ENCODE measurements at regions not wholly inside any gene's neighbourhood (a gene's known extent, or its start where the extent isn't known, plus 50 kb on each side); places are given as distances from the start of the nearest gene placed in this dataset.

GRCh38 chr20:24756292-24757025 is 192.6 kb upstream of the CST7 start:
- H3K4ac ChIP-seq (ENCODE audit: low read depth, low read length), result no peak overlapping the region
- in situ Hi-C loops (cut with MboI; ENCODE audit: low sequenced_read_pairs), result no loop called here
- no peak overlapping the region for H2AFZ ChIP-seq (replicated peaks; ENCODE audit: low read length, poor library complexity)
- DNase-seq (no peak), ATAC-seq (ENCODE audit: low read depth) (no peak)
- no peak overlapping the region for H2BK20ac ChIP-seq (ENCODE audit: low read depth, low read length)
- ChIA-PET POLR2A (ENCODE audit: unreplicated experiment) (no interaction called here), CTCF (no interaction called here)
- 0 out of 2 replicates have a peak, but pooled peaks cover 2% of the 10 kb centered on the region for H3K9me3 ChIP-seq (ENCODE audit: control insufficient read depth, insufficient read depth, low read length)
- H4K8ac ChIP-seq (ENCODE audit: low read depth in 2 of 2, low read length in 2 of 2), result no peak overlapping the region
- intact Hi-C loops (cut with micrococcal nuclease), result no loop called here
- H3K4me3 ChIP-seq (ENCODE audit: insufficient read depth, low read depth, low read length), result no peak overlapping the region
- H2BK15ac ChIP-seq (ENCODE audit: low read depth, low read length), result no peak overlapping the region
- H3K4me1 ChIP-seq (ENCODE audit: control insufficient read depth, insufficient read depth, low read length), result no peaks in the 10 kb centered on the region
- no peak overlapping the region for H4K5ac ChIP-seq (ENCODE audit: low read depth, low read length)
- no TSS peak for BruUV-seq (replicated peaks)
- no peak overlapping the region for H2AK5ac ChIP-seq (ENCODE audit: low read depth, low read length)
- H3K36me3 ChIP-seq (ENCODE audit: control insufficient read depth, insufficient read depth, low read length), result no peaks in the 10 kb centered on the region
- dilution Hi-C loops (cut with HindIII; ENCODE audit: low sequenced_read_pairs, unreplicated experiment), result no loop called here
- H2BK5ac ChIP-seq (ENCODE audit: low read depth, low read length, poor library complexity, severe bottlenecking), result no peak overlapping the region
- H2AK9ac ChIP-seq (replicated peaks; ENCODE audit: low read depth, low read length, poor library complexity), result no peak overlapping the region
- no peak overlapping the region for H3K56ac ChIP-seq (ENCODE audit: extremely low read depth, insufficient read depth, low read length)
- H3K18ac ChIP-seq (ENCODE audit: low read depth, low read length), result no peak overlapping the region
- WGBS, 2 experiments (ENCODE audit: extremely low coverage in 2 of 2, insufficient read length in 1 of 2), result no CpG with 5 or more reads among the region's 12 CpGs
- H3K79me1 ChIP-seq (ENCODE audit: low read depth in 1 of 2, low read length in 2 of 2), result no peaks in the 10 kb centered on the region
- no peak for TF ChIP-seq CHD1 (IDR thresholded peaks at IDR 0.05; ENCODE audit: low read depth, low read length)
- TF ChIP-seq ELK1 (IDR thresholded peaks at IDR 0.05; ENCODE audit: borderline replicate concordance, low read depth, low read length), result no peak
- no peak for TF ChIP-seq BHLHE40 (IDR thresholded peaks at IDR 0.05; ENCODE audit: low read depth, low read length)
- TF ChIP-seq POLR2A (IDR thresholded peaks at IDR 0.05; ENCODE audit: low read depth, low read length), result no peak
- no peak for TF ChIP-seq SMC3 (IDR thresholded peaks at IDR 0.05; ENCODE audit: low read depth, low read length)
- no peak for TF ChIP-seq MAZ (IDR thresholded peaks at IDR 0.05; ENCODE audit: borderline replicate concordance, low read depth, low read length)
- TF ChIP-seq CTCF (conservative IDR thresholded peaks at IDR 0.05; ENCODE audit: low read depth, low read length), result no peak
- TF ChIP-seq MXI1 (IDR thresholded peaks at IDR 0.05; ENCODE audit: borderline replicate concordance, low read depth, low read length), result no peak
- no peak for TF ChIP-seq RCOR1 (IDR thresholded peaks at IDR 0.05; ENCODE audit: insufficient replicate concordance, low read length)
- TF ChIP-seq RAD21 (IDR thresholded peaks at IDR 0.05; ENCODE audit: low read length), result no peak
- no peaks in the 10 kb centered on the region for H4K20me1 ChIP-seq (ENCODE audit: insufficient read depth, low read length)
- no peak overlapping the region for H4K91ac ChIP-seq (ENCODE audit: insufficient read depth, low read depth, low read length)
- H3K27ac ChIP-seq (ENCODE audit: insufficient read depth, low read length), result no peak overlapping the region
- H3K14ac ChIP-seq (replicated peaks; ENCODE audit: low read depth, low read length), result no peak overlapping the region
- H3K23ac ChIP-seq (ENCODE audit: low read depth, low read length), result no peak overlapping the region
- no peak overlapping the region for H2BK120ac ChIP-seq (ENCODE audit: low read depth, low read length)
- H3K9me1 ChIP-seq (ENCODE audit: insufficient read depth, low read length), result no peaks in the 10 kb centered on the region
- H3K4me2 ChIP-seq (ENCODE audit: low read depth, low read length), result no peak overlapping the region
- peaks cover 4% of the 10 kb centered on the region for H3K27me3 ChIP-seq (ENCODE audit: control insufficient read depth, insufficient read depth, low read length)
- no peak overlapping the region for H3K9ac ChIP-seq (ENCODE audit: low read depth, low read length)
